Keratinocyte (primary cell): ENCODE measurements at regions not wholly inside any gene's neighbourhood (a gene's known extent, or its start where the extent isn't known, plus 50 kb on each side); places are given as distances from the start of the nearest gene placed in this dataset.
"Not testable (repeated sequence)": the region's sequence is repeated elsewhere in the genome, so short reads cannot be mapped to it uniquely, and the experiment has no call there.

Experiments
- DNase-seq: peaks from one replicate; pipeline ENCODE4 v3.0.0-alpha.2; 2011; ENCODE audit warnings: low read depth, missing footprints, low spot score
- FAIRE-seq: peaks from 2 replicates; lab custom pipeline; 2011; peaks lifted over from hg19 to GRCh38; lab: Jason Lieb, UNC
- H2AFZ ChIP-seq: 2 replicates; pipeline ENCODE4 v1.6.0; 2012; ENCODE audit warnings: low read length, control low read depth, inconsistent platforms; ENCODE audit not compliant: control insufficient read depth
- H3K27ac ChIP-seq: 2 replicates; pipeline ENCODE4 v1.5.1; 2011; ENCODE audit warnings: low read length; ENCODE audit not compliant: control insufficient read depth, insufficient read depth
- H3K27me3 ChIP-seq: 3 replicates; pipeline ENCODE4 v1.6.0; 2011; ENCODE audit warnings: low read length; ENCODE audit not compliant: control insufficient read depth, insufficient read depth; ENCODE audit errors: extremely low read depth
- H3K36me3 ChIP-seq, 2 experiments: 2 replicates in 1 of 2; 3 replicates in 1 of 2; pipeline ENCODE4 v1.5.1; 2011; ENCODE audit warnings: low read length in 2 of 2, mild to moderate bottlenecking in 1 of 2; ENCODE audit not compliant: control insufficient read depth in 2 of 2, insufficient read depth in 2 of 2; ENCODE audit errors: extremely low read depth in 1 of 2
- H3K4me1 ChIP-seq: 3 replicates; pipeline ENCODE4 v1.5.1; 2011; ENCODE audit warnings: low read length; ENCODE audit not compliant: control insufficient read depth, insufficient read depth; ENCODE audit errors: extremely low read depth
- H3K4me2 ChIP-seq: 3 replicates; pipeline ENCODE4 v1.6.0; 2011; ENCODE audit warnings: low read depth, low read length; ENCODE audit not compliant: control insufficient read depth, insufficient read depth; ENCODE audit errors: extremely low read depth
- H3K4me3 ChIP-seq, 3 experiments: fragments of 200-600 bp in 1 of 3; sonication (generic) in 1 of 3; 2 replicates in 2 of 3; 3 replicates in 1 of 3; pipeline ENCODE4 v1.5.1; 2011 to 2016; ENCODE audit warnings: low read length in 3 of 3, mild to moderate bottlenecking in 3 of 3, control low read depth in 2 of 3, inconsistent platforms in 1 of 3, low read depth in 1 of 3, mixed read lengths in 1 of 3, mixed run types in 1 of 3, moderate library complexity in 1 of 3; ENCODE audit not compliant: control insufficient read depth in 2 of 3, insufficient read depth in 2 of 3; ENCODE audit errors: extremely low read depth in 1 of 3
- H3K79me2 ChIP-seq: 2 replicates; pipeline ENCODE4 v1.6.0; 2012; ENCODE audit warnings: low read length; ENCODE audit not compliant: control insufficient read depth, insufficient read depth
- H3K9ac ChIP-seq: 3 replicates; pipeline ENCODE4 v1.6.0; 2011; ENCODE audit warnings: low read length; ENCODE audit not compliant: control insufficient read depth, insufficient read depth; ENCODE audit errors: extremely low read depth
- H3K9me1 ChIP-seq: 3 replicates; pipeline ENCODE4 v1.6.0; 2011; ENCODE audit warnings: low read length; ENCODE audit not compliant: control insufficient read depth, insufficient read depth; ENCODE audit errors: extremely low read depth
- H3K9me3 ChIP-seq: 2 replicates; pipeline ENCODE4 v1.5.1; 2012; ENCODE audit warnings: low read depth, low read length; ENCODE audit not compliant: control insufficient read depth
- H4K20me1 ChIP-seq: 3 replicates; pipeline ENCODE4 v1.6.0; 2011; ENCODE audit warnings: low read length; ENCODE audit not compliant: control insufficient read depth, insufficient read depth; ENCODE audit errors: extremely low read depth
- EZH2 ChIP-seq: IDR thresholded peaks from one replicate; pipeline ENCODE4 v1.6.1; 2012; ENCODE audit warnings: inconsistent platforms, mild to moderate bottlenecking, low read length, moderate library complexity
- dilution Hi-C: fragments of 300-500 bp; cut with MboI; formaldehyde crosslinking; loops from one replicate; pipeline ENCODE4 v1.7.0; 2020; ENCODE audit warnings: low sequenced_read_pairs; ENCODE audit not compliant: extremely low pct_ligation_motif_present
- TF ChIP-seq, protein P1 (sequence below), 3 experiments: IDR thresholded peaks in 1 of 3; conservative IDR thresholded peaks in 1 of 3; optimal IDR thresholded peaks in 1 of 3; 2 replicates in 2 of 3; 3 replicates in 1 of 3; pipeline versions ENCODE3 to v1.5.1; 2011; ENCODE audit warnings: low read length in 3 of 3, mild to moderate bottlenecking in 3 of 3, moderate library complexity in 2 of 3, control low read depth in 1 of 3, inconsistent platforms in 1 of 3; ENCODE audit not compliant: insufficient read depth in 2 of 3; ENCODE audit errors: extremely low read depth in 1 of 3

DNA sequence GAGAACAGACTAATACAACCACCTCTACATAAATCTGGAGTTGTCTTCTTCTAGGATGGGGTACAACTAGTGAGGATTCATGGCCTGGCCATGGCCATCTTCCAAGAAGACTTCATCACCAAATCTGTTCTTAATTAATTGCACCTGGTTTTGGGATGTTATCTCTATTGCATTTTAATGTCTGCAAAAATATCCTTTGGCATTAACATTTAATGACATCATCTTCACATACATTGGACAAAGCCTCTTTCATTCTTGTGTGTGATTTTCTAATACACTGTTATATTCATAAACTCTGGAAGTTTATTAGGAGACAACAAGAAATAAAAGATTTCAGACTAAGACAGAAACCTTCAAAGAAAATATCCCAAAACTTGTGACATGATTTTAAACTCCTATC, 124.2 kb upstream of the ABCB5 start:
- Histone ChIP-seq H3K27ac (no peak overlapping the region), H3K4me2 (no peak overlapping the region), H3K27me3 (no peaks in the 10 kb centered on the region), H3K9me3 (peaks cover 3% of the 10 kb centered on the region), H2AFZ (no peak overlapping the region), H3K9me1 (no peaks in the 10 kb centered on the region), H4K20me1 (no peaks in the 10 kb centered on the region), H3K9ac (no peak overlapping the region), H3K4me3 (no peak overlapping the region), H3K36me3 (no peaks in the 10 kb centered on the region), H3K4me1 (no peaks in the 10 kb centered on the region), H3K79me2 (no peaks in the 10 kb centered on the region)
- no peak for DNase-seq
- no peak for FAIRE-seq
- TF ChIP-seq, protein P1, sequence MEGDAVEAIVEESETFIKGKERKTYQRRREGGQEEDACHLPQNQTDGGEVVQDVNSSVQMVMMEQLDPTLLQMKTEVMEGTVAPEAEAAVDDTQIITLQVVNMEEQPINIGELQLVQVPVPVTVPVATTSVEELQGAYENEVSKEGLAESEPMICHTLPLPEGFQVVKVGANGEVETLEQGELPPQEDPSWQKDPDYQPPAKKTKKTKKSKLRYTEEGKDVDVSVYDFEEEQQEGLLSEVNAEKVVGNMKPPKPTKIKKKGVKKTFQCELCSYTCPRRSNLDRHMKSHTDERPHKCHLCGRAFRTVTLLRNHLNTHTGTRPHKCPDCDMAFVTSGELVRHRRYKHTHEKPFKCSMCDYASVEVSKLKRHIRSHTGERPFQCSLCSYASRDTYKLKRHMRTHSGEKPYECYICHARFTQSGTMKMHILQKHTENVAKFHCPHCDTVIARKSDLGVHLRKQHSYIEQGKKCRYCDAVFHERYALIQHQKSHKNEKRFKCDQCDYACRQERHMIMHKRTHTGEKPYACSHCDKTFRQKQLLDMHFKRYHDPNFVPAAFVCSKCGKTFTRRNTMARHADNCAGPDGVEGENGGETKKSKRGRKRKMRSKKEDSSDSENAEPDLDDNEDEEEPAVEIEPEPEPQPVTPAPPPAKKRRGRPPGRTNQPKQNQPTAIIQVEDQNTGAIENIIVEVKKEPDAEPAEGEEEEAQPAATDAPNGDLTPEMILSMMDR (optimal IDR thresholded peaks at IDR 0.05 in 1 of 3, IDR thresholded peaks at IDR 0.05 in 1 of 3, conservative IDR thresholded peaks at IDR 0.05 in 1 of 3; ENCODE audit: extremely low read depth in 1 of 3, insufficient read depth in 2 of 3, low read length in 3 of 3): no peak
- no peak for TF ChIP-seq EZH2
- dilution Hi-C loops: no loop called here

DNA sequence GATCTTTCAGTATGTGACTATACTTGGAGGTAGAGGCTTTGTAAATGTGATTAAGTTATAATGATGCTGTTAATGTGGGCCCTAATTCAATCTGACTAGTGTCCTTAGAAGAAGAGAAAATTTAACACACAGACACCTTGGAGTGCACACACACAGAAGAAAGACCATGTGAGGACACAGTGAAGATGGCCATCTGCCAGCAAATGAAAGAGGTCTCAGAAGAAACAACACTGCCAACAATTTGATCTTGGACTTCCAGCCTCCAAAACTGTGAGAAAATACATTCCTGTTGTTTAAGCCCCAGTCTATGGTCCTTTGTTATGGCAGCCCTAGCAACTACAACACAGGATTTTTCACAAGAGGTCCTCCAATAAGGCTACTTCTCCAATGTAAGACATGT, 120.9 kb upstream of the ABCB5 start:
- H3K4me1 ChIP-seq: no peaks in the 10 kb centered on the region
- H3K27ac ChIP-seq: no peak overlapping the region
- DNase-seq (no peak), FAIRE-seq (no peak)
- dilution Hi-C loops: no loop called here
- H3K79me2 ChIP-seq: no peaks in the 10 kb centered on the region
- H3K9ac ChIP-seq: no peak overlapping the region
- no peak overlapping the region for H2AFZ ChIP-seq
- no peaks in the 10 kb centered on the region for H3K9me1 ChIP-seq
- no peaks in the 10 kb centered on the region for H3K36me3 ChIP-seq
- no peaks in the 10 kb centered on the region for H4K20me1 ChIP-seq
- H3K27me3 ChIP-seq: no peaks in the 10 kb centered on the region
- no peak overlapping the region for H3K4me3 ChIP-seq
- TF ChIP-seq EZH2: no peak
- TF ChIP-seq, protein P1 (optimal IDR thresholded peaks at IDR 0.05 in 1 of 3, IDR thresholded peaks at IDR 0.05 in 1 of 3, conservative IDR thresholded peaks at IDR 0.05 in 1 of 3; ENCODE audit: extremely low read depth in 1 of 3, insufficient read depth in 2 of 3, low read length in 3 of 3): no peak
- no peak overlapping the region for H3K4me2 ChIP-seq
- H3K9me3 ChIP-seq: no peaks in the 10 kb centered on the region

DNA sequence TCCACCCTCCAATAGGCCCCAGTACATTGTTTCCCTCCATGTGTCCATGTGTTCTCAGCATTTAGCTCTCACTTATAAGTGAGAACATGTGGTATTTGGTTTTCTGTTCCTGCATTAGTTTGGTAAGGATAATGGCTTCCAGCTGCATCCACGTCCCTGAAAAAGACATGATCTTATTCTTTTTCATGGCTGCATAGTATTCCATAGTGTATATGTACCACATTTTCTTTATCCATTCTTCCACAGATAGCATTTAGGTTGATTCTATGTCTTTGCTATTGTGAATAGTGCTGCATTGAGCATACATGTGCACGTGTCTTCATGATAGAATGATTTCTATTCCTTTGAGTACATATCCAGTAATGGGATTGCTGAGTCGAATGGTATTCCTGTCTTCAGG, 114.0 kb upstream of the ABCB5 start:
- H3K27me3 ChIP-seq, H3K36me3 ChIP-seq, dilution Hi-C loops, H3K79me2 ChIP-seq, H3K9me1 ChIP-seq, H3K9ac ChIP-seq, H3K4me1 ChIP-seq, H3K9me3 ChIP-seq, H2AFZ ChIP-seq, H3K4me3 ChIP-seq, DNase-seq, H3K27ac ChIP-seq, H4K20me1 ChIP-seq, H3K4me2 ChIP-seq, FAIRE-seq: not testable (repeated sequence)
